ENCODE measurements at regions not wholly inside any gene's neighbourhood (a gene's known extent, or its start where the extent isn't known, plus 50 kb on each side); places are given as distances from the start of the nearest gene placed in this dataset.

DNA sequence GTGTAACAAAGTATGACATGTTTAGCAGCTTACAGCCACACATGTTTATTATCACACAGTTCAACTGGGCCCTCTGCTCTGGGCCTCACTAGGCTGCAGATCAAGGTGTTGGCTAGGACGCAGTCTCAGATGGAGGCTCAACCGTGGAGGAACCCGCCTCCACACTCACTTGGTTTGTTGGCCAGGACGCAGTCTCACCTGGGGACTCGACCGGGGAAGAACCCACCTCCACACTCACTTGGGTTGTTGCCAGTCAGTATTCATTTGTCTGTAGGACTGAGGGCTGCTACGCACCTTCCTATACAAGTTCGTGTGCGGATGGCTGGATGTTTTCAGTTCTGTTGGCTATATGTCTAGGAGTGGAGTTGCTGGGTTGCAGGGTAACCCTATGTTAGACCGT lies 240.7 kb upstream of the CIBAR2 start:
- no peak overlapping the region for H3K4me2 ChIP-seq (ENCODE audit: insufficient read depth, insufficient read length, low read length)
- H2BK120ac ChIP-seq (ENCODE audit: low read depth, low read length, poor library complexity, severe bottlenecking): no peak overlapping the region
- H2AK5ac ChIP-seq (ENCODE audit: insufficient read length, low read length): no peak overlapping the region
- H3K79me1 ChIP-seq (ENCODE audit: insufficient read depth, low read depth, low read length, poor library complexity, severe bottlenecking): no peaks in the 10 kb centered on the region
- no peak overlapping the region for H3K4me3 Mint-ChIP-seq
- no peak overlapping the region for H3K4ac ChIP-seq (ENCODE audit: low read depth, low read length)
- no peak overlapping the region for H3K23ac ChIP-seq (ENCODE audit: insufficient read length, low read depth, low read length)
- no peak overlapping the region for H2BK15ac ChIP-seq (ENCODE audit: low read depth, low read length)
- no peak overlapping the region for H3T11ph ChIP-seq (ENCODE audit: low read length)
- no peak overlapping the region for H4K8ac ChIP-seq (replicated peaks; ENCODE audit: insufficient read length, low read depth, low read length)
- no peak for DNase-seq
- no peak overlapping the region for H3K14ac ChIP-seq (ENCODE audit: insufficient read depth, low read length)
- no peaks in the 10 kb centered on the region for H3K23me2 ChIP-seq (ENCODE audit: insufficient read length, low read depth, low read length, poor library complexity, severe bottlenecking)
- peaks cover 13% of the 10 kb centered on the region for H3K27me3 Mint-ChIP-seq (ENCODE audit: low read depth)
- no peak overlapping the region for H2BK5ac ChIP-seq (ENCODE audit: insufficient read length, low read length)
- no peak overlapping the region for H3K9ac ChIP-seq (ENCODE audit: extremely low read depth, insufficient read length, low read length)
- H3K27ac Mint-ChIP-seq: no peak overlapping the region
- H2BK20ac ChIP-seq (ENCODE audit: low read depth, low read length, poor library complexity, severe bottlenecking): no peak overlapping the region
- H4K5ac ChIP-seq (ENCODE audit: insufficient read length, low read depth, low read length): no peak overlapping the region
- H3K18ac ChIP-seq (ENCODE audit: insufficient read length, low read depth, low read length): no peak overlapping the region
- no peak overlapping the region for H4K91ac ChIP-seq (ENCODE audit: insufficient read length, low read depth, low read length)
- H3K79me2 ChIP-seq (ENCODE audit: insufficient read depth, low read length): no peaks in the 10 kb centered on the region
- no peak overlapping the region for H2AFZ ChIP-seq (ENCODE audit: low read length)
- no peak overlapping the region for H3K27ac ChIP-seq (ENCODE audit: insufficient read length, low read depth, low read length)
- H3K56ac ChIP-seq (ENCODE audit: insufficient read length, low read depth, low read length): no peak overlapping the region
- no CpG with 5 or more reads among the region's 10 CpGs for WGBS (ENCODE audit: extremely low coverage, insufficient read length, low lambda C conversion rate)
- no peaks in the 10 kb centered on the region for H3K27me3 ChIP-seq (ENCODE audit: insufficient read depth, low read length)
- H2BK12ac ChIP-seq (ENCODE audit: insufficient read length, low read depth, low read length): no peak overlapping the region
- H3K4me1 Mint-ChIP-seq: peaks cover 13 to 40% of the 10 kb centered on the region in 2 experiments
- H4K20me1 ChIP-seq (ENCODE audit: control insufficient read depth, insufficient read depth, insufficient read length): peaks cover 2% of the 10 kb centered on the region
- H3K9me3 Mint-ChIP-seq: peaks cover 10 to 13% of the 10 kb centered on the region in 2 experiments
- H3K36me3 Mint-ChIP-seq (ENCODE audit: insufficient read depth in 1 of 3, low read depth in 3 of 3): peaks cover 4 to 14% (median 9%) of the 10 kb centered on the region in 3 experiments; a peak in 6 of 7 replicates
- TF ChIP-seq, protein P1, sequence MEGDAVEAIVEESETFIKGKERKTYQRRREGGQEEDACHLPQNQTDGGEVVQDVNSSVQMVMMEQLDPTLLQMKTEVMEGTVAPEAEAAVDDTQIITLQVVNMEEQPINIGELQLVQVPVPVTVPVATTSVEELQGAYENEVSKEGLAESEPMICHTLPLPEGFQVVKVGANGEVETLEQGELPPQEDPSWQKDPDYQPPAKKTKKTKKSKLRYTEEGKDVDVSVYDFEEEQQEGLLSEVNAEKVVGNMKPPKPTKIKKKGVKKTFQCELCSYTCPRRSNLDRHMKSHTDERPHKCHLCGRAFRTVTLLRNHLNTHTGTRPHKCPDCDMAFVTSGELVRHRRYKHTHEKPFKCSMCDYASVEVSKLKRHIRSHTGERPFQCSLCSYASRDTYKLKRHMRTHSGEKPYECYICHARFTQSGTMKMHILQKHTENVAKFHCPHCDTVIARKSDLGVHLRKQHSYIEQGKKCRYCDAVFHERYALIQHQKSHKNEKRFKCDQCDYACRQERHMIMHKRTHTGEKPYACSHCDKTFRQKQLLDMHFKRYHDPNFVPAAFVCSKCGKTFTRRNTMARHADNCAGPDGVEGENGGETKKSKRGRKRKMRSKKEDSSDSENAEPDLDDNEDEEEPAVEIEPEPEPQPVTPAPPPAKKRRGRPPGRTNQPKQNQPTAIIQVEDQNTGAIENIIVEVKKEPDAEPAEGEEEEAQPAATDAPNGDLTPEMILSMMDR (conservative IDR thresholded peaks at IDR 0.05): no peak
- H3K9me3 ChIP-seq (ENCODE audit: control insufficient read depth, low read depth, low read length): no peaks in the 10 kb centered on the region
- H3K4me1 ChIP-seq (ENCODE audit: insufficient read depth, low read length): no peaks in the 10 kb centered on the region

Measured in H9 (cell line).